ENCODE measurements at regions not wholly inside any gene's neighbourhood (a gene's known extent, or its start where the extent isn't known, plus 50 kb on each side); places are given as distances from the start of the nearest gene placed in this dataset.

GRCh38 chr1:234884006-234884405 is 244.6 kb downstream of the TOMM20 start:
- Histone ChIP-seq H3K36me3 (no peaks in the 10 kb centered on the region), H3K27me3 (no peaks in the 10 kb centered on the region), H3K4me1 (peaks cover 3 to 10% of the 10 kb centered on the region in 2 donors), H3K4me3 (no peak overlapping the region), H3K27ac (no peak overlapping the region), H3K9me3 (no peaks in the 10 kb centered on the region)
- TF ChIP-seq CTCF (IDR thresholded peaks at IDR 0.05) (no peak), POLR2A (IDR thresholded peaks at IDR 0.05) (no peak)
- intact Hi-C loops (cut with DNase I; ENCODE audit: low total_unique reads), result loop anchor here (10.0 kb wide), 1 partner anchor 379 kb away; no protein-coding TSS in a partner anchor
- peak in 1 of 2 donors; percentile 6 for DNase-seq

- Histone ChIP-seq H3K4me1 (peaks cover 3 to 9% of the 10 kb centered on the region in 2 donors), H3K9me3 (no peaks in the 10 kb centered on the region), H3K27me3 (no peaks in the 10 kb centered on the region), H3K4me3 (no peak overlapping the region), H3K36me3 (no peaks in the 10 kb centered on the region), H3K27ac (no peak overlapping the region)
- peak in 1 of 2 donors; percentile 5 for DNase-seq
- TF ChIP-seq POLR2A (IDR thresholded peaks at IDR 0.05) (no peak), CTCF (IDR thresholded peaks at IDR 0.05) (no peak)
- intact Hi-C loops (cut with DNase I; ENCODE audit: low total_unique reads), result loop anchor here (10.0 kb wide), 1 partner anchor 378 kb away; no protein-coding TSS in a partner anchor
These were observed 245.7 kb downstream of the TOMM20 start for GRCh38 chr1:234882898-234883297.

- Histone ChIP-seq H3K27me3 (no peaks in the 10 kb centered on the region), H3K4me1 (peaks cover 0 to 1% of the 10 kb centered on the region in 2 donors), H3K9me3 (no peaks in the 10 kb centered on the region), H3K36me3 (no peaks in the 10 kb centered on the region), H3K27ac (no peak overlapping the region), H3K4me3 (no peak overlapping the region)
- DNase-seq, result peak in 1 of 2 donors; percentile 1
- intact Hi-C loops (cut with DNase I; ENCODE audit: low total_unique reads), result loop anchor here (10.0 kb wide), 1 partner anchor 377 kb away; no protein-coding TSS in a partner anchor
- no peak for TF ChIP-seq CTCF (IDR thresholded peaks at IDR 0.05)
- no peak for TF ChIP-seq POLR2A (IDR thresholded peaks at IDR 0.05)
These were observed 246.5 kb downstream of the TOMM20 start for GRCh38 chr1:234881893-234882771.

GRCh38 chr1:234879147-234880080 is 249.2 kb downstream of the TOMM20 start:
- Histone ChIP-seq H3K9me3 (no peaks in the 10 kb centered on the region), H3K4me3 (no peak overlapping the region), H3K4me1 (peaks cover 0 to 3% of the 10 kb centered on the region in 2 donors), H3K27me3 (no peaks in the 10 kb centered on the region), H3K27ac (no peak overlapping the region), H3K36me3 (no peaks in the 10 kb centered on the region)
- intact Hi-C loops (cut with DNase I; ENCODE audit: low total_unique reads), result loop anchor here (10.0 kb wide), 1 partner anchor 375 kb away; no protein-coding TSS in a partner anchor
- no peak for DNase-seq
- TF ChIP-seq POLR2A (IDR thresholded peaks at IDR 0.05), result no peak
- no peak for TF ChIP-seq CTCF (IDR thresholded peaks at IDR 0.05)

All from uterus (tissue), 3 donors.